ENCODE measurements at regions not wholly inside any gene's neighbourhood (a gene's known extent, or its start where the extent isn't known, plus 50 kb on each side); places are given as distances from the start of the nearest gene placed in this dataset.
"Not testable (repeated sequence)": the region's sequence is repeated elsewhere in the genome, so short reads cannot be mapped to it uniquely, and the experiment has no call there.

DNA sequence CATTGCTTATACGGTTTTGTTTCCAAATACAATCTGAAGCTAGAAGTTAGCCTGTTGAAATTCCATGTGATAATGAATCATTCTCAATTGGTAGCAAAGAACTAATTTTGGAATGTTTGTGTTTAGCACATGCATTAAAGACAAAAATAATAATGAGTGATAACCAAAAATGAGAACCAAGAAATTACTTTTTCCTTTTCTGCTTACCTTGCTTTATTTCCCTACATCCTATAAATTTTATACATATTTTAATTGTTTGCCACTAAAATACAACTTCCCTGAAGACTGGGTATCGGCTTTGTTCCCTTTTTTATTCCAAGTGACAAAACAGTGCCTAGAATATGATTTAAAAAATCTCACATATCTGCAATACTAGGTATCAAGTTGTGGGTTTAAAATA lies 203.8 kb upstream of the TACR3 start:
- no peak for DNase-seq
- in situ Hi-C loops (cut with MboI; ENCODE audit: low pct_unique_long_range_greater_than_20kb, low sequenced_read_pairs), result no loop called here

DNA sequence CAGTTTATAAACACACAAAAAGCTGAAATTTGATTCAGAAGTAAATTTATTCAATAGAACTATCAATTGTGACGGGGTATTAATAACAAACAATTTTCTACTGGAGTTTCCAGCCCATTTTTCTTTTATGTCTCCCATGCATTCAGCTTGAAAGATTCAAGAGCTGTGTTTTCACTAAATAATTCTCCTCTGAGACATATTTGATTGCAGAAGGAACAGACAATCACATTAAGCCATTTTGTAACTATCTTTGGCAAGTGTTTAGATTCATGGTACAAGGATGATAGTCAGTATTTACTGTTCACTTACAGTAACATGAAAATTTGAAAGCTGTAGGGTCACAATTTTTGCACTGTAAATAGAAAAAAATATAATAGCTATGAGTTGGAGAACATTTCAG lies 198.4 kb upstream of the TACR3 start:
- in situ Hi-C loops (cut with MboI; ENCODE audit: low pct_unique_long_range_greater_than_20kb, low sequenced_read_pairs), result no loop called here
- DNase-seq, result no peak

DNA sequence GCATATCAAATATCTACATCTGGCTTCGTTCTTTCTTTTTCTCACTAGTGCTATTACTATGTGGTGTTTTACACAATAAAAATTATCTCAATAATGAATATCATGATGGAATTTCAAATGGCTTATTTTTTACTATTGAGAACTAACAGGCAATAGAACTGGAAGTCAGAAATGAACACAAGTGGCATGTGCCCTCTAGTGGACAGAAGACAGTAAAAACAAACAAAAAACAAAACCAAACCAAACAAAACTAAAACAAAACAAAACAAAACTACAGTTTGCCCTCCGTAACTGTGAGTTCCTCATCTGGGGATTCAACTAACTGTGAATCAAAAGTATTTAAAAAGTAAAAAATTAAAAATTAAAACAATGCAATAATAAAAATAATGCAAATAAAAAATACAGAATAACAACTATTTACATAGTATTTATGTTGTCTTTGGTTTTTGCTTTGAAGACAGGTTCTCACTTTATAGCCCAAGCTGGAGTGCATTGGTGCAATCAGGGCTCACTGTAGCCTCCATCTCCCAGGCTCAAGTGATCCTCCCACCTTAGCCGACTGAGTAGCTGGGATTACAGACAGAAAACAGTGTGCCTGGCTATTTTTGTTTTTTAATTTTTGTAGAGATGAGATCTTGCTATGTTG lies 195.6 kb upstream of the TACR3 start:
- in situ Hi-C loops (cut with MboI; ENCODE audit: low pct_unique_long_range_greater_than_20kb, low sequenced_read_pairs), result no loop called here
- DNase-seq, result peak; percentile 27

DNA sequence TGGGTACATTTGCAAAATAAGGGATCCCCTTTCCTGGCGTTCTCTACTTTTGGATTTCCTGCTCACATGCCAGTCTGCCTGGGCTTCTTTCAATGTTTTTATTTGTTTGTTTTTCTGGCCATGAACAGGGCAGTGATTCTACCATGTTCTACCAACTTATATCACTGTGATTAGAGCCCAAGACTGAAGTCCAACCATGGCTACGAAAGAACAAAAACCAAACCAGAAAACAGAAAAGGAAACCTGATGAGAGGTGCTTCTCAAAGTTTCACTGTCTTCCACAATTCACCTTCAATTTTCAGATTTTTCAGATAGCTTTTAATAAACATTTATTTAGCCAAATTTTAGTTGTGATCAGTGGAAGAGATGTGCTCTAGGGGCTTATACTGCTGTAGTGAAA lies 187.6 kb upstream of the TACR3 start:
- in situ Hi-C loops (cut with MboI; ENCODE audit: low pct_unique_long_range_greater_than_20kb, low sequenced_read_pairs), result no loop called here
- DNase-seq, result no peak

DNA sequence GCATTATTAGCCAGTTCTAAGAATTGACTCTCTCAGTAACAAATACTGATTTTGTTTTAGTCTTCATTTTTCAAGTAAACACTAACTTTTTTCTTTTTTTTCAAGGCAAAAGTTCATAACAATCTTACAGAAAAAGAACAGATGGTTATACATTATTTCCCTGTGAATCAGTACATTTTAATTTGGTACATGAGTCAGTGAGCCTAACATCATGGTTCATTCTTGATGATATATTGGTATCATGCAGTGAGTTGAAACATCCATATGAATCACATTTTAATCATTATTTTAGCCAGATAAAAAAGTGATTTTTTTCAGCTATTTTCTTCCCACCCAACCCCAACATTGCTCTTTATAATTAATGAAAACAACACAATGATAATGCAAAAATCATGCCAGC lies 184.3 kb upstream of the TACR3 start:
- in situ Hi-C loops (cut with MboI; ENCODE audit: low pct_unique_long_range_greater_than_20kb, low sequenced_read_pairs), result no loop called here
- DNase-seq, result no peak

DNA sequence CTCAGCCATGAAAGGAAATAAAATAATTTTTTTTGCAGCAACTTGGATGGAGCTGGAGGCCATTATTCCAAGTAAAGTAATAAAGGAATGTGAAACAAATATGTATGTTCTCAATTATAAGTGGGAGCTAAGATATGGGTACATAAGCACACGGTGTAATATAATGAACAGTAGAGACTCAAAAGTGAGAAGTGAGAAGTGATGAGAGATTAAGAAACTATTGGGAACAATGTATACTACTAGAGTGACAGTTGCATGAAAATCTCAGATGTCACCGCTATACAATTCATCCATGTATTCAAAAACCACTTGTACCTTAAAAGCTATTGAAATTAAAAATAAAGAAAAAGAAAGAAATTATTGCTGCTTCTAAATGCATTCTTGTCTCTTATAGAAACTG lies 182.9 kb upstream of the TACR3 start:
- in situ Hi-C loops (cut with MboI; ENCODE audit: low pct_unique_long_range_greater_than_20kb, low sequenced_read_pairs), result no loop called here

DNA sequence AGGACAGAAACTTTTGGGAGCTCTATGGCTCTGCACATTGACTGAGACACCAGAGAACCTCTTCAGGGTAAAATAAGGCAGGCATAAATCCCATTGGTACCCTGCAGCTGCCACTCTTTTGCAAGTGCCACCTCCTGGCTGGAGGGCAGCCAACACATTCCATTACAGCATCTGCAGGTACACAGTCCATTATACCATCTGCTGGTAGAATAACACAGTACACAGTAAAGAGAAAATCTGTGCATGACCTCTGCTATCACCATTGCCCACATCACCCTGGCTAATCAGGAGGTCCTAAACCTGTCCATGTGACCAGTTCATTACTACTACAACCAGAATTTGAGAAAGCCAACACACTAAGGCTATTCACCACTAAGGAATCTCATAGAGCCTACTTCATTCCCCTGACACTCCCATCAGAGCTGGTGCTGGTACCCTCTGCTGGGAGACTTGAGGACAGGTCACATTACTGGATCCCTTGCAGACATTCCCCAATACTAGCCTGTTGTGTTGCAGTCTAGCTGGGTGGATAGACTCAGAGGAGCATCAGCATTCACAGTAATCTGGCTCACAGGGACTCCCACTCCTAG lies 176.2 kb upstream of the TACR3 start:
- in situ Hi-C loops (cut with MboI; ENCODE audit: low pct_unique_long_range_greater_than_20kb, low sequenced_read_pairs), result no loop called here
- no peak for DNase-seq

More for the DNA sequence above, 182.9 kb upstream of the TACR3 start:
- DNase-seq, result no peak

DNA sequence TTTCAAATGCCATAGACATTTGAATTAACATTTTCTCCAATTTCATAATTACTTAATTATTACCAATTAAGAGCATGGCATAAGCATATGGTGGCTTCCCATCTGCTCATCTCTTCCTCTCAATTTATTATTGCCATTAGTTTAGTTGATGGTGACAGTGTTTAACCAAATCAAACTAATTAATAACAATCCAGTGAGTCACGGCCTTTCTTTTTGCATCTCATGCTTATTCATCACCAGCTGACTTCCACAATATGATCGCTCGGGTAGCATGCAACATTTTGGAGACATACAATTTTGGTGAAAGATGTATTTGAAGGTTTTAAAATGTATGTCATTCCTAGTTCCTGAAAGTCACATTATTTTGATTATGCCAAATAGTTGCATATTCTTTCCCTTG lies 172.8 kb upstream of the TACR3 start:
- DNase-seq, result no peak
- in situ Hi-C loops (cut with MboI; ENCODE audit: low pct_unique_long_range_greater_than_20kb, low sequenced_read_pairs), result no loop called here

DNA sequence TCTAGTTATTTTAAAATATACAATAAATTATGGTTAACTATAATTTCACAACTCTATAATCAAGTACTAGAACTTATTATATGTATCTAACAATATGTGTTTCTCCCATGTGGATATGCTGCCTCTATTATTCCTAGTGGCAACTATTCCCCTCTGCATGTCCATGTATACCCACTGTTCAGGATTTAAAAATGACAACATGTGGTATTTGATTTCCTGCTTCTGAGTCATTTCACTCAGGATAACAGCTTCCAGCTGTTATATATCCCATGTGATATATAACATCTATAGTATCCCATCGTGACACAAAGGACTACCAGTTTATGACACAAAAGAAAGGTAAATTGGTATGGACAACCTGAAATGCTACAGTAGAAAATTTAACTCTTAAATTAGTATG lies 167.4 kb upstream of the TACR3 start:
- no peak for DNase-seq
- in situ Hi-C loops (cut with MboI; ENCODE audit: low pct_unique_long_range_greater_than_20kb, low sequenced_read_pairs), result no loop called here

DNA sequence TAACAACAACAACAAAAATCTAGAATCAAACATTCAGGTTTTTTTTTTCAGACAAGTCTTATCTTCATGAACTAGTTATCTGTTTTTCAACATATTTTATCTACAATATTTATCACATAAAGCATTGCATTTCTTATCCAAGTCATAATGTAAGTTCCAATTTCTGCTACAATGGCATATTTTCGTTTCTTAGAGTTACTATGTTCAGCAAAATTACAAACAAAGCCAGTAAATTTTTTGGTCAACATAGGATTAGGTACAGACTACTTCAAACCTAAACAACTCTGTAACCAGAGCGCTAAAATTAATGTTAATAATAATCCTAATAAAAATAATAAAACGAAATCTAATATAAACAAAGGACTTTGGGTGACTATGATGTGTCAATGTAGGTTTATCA lies 165.4 kb upstream of the TACR3 start:
- DNase-seq, result no peak
- in situ Hi-C loops (cut with MboI; ENCODE audit: low pct_unique_long_range_greater_than_20kb, low sequenced_read_pairs), result no loop called here

DNA sequence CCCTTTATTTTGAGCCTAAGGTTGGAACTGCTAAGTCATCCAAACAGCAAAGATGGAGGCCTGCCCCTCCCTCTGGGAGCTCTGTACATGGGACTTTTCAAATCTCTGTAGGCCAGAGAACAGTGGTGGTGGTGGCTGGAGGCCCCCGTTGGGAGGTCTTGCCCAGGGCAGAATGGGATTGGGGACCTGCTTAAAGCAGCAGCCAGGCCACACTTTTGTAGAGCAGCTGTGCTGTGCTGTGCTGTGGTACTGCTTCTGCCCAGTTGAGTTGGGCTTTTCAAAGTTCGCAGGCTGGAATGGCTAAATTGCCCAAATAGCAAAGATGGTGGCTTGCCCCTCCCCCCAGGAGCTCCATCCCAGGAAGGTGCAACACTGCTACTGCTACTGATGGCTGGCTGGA lies 147.5 kb upstream of the TACR3 start:
- in situ Hi-C loops (cut with MboI; ENCODE audit: low pct_unique_long_range_greater_than_20kb, low sequenced_read_pairs), result no loop called here
- DNase-seq, result no peak

DNA sequence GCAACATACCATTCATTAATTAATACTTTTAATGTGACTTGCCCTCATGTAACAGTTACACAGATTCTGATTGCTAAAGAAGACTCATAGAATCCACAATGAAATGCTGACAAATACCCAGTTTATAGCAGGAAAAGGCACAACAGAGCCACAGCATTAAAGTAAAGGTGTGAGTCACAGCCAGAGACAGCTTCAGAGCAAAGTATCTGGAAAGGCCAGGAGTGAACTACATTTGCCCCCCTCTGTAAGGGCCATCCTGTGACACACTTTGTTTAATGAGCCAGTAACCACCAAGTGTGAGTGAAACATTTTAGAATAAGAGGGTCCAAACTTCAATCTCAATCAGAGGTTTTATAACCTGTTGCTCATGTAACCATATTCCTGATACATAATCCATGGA lies 133.8 kb upstream of the TACR3 start:
- in situ Hi-C loops (cut with MboI; ENCODE audit: low pct_unique_long_range_greater_than_20kb, low sequenced_read_pairs), result no loop called here

DNA sequence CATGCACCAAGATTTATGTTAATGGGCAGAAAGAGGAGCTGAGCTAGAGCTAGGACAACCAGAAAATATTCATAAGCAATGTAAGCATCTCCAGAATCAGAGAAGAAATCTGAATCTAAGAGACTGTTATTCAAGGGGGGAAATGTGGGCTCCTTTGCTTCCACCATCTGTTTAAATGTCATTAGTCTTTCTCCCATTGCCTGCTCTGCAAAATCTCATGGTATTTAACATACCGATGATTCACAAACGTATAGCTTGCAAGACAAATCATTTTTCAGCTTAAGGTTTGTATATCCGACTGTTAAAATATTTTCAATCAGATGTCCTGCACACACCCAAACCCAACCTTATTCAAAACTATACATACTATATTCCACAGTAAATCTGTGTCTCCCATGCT lies 133.4 kb upstream of the TACR3 start:
- no peak for DNase-seq
- in situ Hi-C loops (cut with MboI; ENCODE audit: low pct_unique_long_range_greater_than_20kb, low sequenced_read_pairs), result no loop called here

More for the DNA sequence above, 133.8 kb upstream of the TACR3 start:
- no peak for DNase-seq

DNA sequence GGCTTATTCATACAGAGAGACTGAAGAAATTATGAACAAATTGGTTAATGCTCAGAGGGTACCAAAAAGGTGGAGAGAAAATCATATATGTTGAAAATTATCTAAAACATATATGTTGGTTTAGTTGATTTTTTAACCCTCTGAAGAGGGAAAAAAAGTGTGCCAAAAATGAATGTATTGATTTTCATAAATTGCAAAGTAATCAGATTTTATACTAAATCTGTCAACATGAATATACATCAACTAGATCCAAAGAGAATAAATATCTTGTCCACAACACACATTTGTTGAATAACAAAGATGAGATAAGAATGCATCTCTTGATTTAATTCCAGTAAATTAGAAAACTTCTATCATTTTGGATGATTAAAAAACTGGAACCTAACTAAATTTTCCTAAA lies 125.3 kb upstream of the TACR3 start:
- DNase-seq, result no peak

DNA sequence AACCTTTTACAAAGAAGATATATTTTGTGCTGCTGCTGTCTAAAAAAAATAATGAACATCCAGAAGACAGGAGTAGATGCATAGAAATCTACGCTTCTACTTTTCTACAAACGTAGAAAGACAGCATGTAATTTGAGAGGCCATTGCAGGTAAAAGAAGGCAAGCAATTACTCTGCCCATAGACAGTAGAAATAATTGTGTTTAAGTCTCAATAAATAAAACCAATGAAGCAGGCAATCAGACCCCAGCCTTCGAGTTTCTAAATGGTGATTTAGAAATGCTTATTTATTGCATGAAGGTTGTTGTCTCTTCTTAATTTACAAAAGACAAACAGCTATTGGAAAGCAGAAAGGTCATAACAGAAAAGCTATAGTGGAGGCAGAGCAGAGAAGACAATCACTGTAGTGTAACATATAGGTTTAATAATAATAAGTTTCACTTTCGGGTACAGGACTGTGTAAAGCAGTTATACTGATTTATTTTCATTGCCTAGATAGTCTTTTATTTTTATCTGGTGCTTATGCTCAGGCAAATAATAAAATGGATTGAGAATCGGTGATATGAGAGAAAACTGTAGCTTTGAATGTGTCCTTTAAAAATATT lies 123.0 kb upstream of the TACR3 start:
- in situ Hi-C loops (cut with MboI; ENCODE audit: low pct_unique_long_range_greater_than_20kb, low sequenced_read_pairs), result no loop called here
- no peak for DNase-seq

More for the DNA sequence above, 125.3 kb upstream of the TACR3 start:
- in situ Hi-C loops (cut with MboI; ENCODE audit: low pct_unique_long_range_greater_than_20kb, low sequenced_read_pairs), result no loop called here

DNA sequence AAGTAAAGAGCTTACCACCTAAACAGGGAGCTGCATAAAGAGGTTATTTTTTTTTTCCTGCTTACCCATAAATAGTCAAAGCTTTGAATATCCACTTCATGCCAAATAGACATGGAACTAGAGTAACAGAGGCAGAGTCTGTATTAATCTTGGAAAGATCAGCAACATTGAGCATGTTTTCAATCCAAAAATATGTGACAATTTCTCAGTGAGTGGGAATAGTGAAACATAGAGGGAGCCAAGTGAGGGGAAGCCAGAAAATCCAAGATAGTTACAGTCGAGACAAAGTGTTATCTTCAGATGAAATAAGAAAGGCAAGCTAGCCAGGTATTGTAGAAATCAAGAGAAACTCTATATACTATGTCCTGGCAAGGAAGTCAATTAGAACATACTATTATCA lies 122.3 kb upstream of the TACR3 start:
- in situ Hi-C loops (cut with MboI; ENCODE audit: low pct_unique_long_range_greater_than_20kb, low sequenced_read_pairs), result no loop called here
- no peak for DNase-seq

DNA sequence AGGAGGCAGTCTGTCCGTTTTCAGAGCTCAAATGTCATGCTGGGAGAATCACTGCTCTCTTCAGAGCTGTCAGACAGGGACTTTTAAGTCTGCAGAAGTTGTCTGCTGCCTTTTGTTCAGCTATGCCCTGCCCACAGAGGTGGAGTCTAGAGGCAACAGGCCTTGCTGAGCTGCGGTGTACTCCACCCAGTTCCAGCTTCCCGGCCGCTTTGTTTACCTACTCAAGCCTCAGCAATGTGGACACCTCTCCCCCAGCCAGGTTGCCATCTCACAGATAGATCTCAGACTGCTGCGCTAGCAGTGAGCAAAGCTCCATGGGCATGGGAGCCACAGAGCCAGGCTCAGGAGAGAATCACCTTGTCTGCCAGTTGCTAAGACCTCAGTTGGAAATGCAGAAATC lies 90.5 kb upstream of the TACR3 start:
- DNase-seq; in situ Hi-C loops (cut with MboI; ENCODE audit: low pct_unique_long_range_greater_than_20kb, low sequenced_read_pairs): not testable (repeated sequence)

DNA sequence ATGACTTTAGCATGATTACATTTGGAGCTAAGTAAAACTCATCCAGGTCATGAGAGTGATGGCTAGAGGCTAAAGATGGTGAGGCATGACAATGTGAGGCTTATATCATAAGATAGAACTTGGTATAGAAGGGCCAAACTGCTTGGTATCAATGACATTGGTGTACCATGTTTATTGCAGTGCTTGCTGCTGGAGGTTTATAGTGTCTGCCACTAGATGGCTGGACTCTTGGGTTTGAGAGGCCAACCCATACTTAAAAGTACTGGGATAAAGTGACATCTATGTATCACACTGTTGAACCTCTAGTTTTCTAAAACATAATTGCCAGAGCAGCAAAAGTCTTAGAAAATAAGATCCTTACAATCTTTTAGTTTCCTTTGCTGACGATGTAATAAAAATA lies 83.0 kb upstream of the TACR3 start:
- DNase-seq, result no peak
- in situ Hi-C loops (cut with MboI; ENCODE audit: low pct_unique_long_range_greater_than_20kb, low sequenced_read_pairs), result no loop called here

DNA sequence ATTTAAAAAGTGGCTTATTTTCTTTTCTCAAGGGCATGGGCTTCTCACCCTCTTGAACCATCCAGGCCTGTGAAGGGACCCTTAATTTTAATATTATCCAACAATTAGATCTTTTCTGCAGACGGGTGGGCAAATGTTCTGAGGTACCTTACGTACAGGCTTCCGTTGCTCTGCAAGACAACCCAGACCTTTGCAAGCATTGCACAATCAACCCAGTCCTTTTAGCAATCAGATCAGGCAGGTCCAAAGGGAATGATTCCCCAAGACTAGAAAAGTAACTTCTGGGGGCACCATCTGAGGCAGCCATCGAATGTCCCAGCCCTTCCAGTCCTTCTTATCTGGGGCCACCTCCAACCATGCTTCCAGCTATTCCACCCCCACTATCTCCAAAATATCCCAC lies 67.3 kb upstream of the TACR3 start:
- in situ Hi-C loops (cut with MboI; ENCODE audit: low pct_unique_long_range_greater_than_20kb, low sequenced_read_pairs), result no loop called here

DNA sequence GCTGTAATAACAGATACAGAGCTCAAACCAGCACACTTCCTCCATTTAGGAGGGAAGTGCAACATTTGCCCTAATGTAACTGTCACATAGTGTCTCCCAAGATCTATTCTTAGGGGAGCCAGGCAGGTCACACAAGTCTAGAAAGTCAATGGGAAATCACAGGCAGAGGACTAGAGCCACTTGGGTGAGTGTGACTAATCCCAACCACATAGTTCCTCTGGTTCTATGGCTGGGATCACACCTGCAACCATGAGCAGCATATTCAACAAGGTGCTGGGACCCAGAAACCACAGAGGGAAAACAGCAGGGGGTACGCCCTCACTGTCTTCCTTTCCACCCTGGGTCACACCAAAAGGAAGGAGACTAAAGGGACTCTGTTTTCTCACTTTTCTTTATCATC lies 66.8 kb upstream of the TACR3 start:
- no peak for DNase-seq
- in situ Hi-C loops (cut with MboI; ENCODE audit: low pct_unique_long_range_greater_than_20kb, low sequenced_read_pairs), result no loop called here

More for the DNA sequence above, 67.3 kb upstream of the TACR3 start:
- DNase-seq, result no peak

DNA sequence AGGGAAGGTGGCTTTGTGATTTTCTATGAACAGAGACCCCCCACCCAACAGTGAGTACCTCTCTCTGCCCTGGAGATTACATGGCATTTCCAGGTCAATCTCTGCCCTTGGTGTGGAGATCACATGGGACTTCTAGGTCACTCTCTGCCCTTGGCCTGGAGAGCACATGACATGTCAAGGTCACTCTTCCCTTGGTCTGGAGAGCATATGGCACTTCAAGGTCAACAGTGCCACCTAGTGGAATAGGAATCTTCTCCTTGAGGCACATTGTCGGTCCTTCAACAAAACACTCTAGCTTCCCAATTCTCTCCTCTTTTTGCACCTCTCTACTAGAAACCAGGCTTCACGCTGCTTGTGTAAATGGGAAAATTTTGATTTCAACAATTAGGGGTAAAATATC lies 66.2 kb upstream of the TACR3 start:
- DNase-seq, result peak; percentile 56
- in situ Hi-C loops (cut with MboI; ENCODE audit: low pct_unique_long_range_greater_than_20kb, low sequenced_read_pairs), result no loop called here
